HG03045 (cell line): ENCODE measurements at regions not wholly inside any gene's neighbourhood (a gene's known extent, or its start where the extent isn't known, plus 50 kb on each side); places are given as distances from the start of the nearest gene placed in this dataset.
"Not testable (repeated sequence)": the region's sequence is repeated elsewhere in the genome, so short reads cannot be mapped to it uniquely, and the experiment has no call there.

Source experiments
- ATAC-seq: cut with Tn5 transposase; IDR thresholded peaks from one replicate; pipeline ENCODE4 v1.9.1; 2021; ENCODE audit warnings: mild to moderate bottlenecking, moderate library complexity; ENCODE audit not compliant: unreplicated experiment

DNA sequence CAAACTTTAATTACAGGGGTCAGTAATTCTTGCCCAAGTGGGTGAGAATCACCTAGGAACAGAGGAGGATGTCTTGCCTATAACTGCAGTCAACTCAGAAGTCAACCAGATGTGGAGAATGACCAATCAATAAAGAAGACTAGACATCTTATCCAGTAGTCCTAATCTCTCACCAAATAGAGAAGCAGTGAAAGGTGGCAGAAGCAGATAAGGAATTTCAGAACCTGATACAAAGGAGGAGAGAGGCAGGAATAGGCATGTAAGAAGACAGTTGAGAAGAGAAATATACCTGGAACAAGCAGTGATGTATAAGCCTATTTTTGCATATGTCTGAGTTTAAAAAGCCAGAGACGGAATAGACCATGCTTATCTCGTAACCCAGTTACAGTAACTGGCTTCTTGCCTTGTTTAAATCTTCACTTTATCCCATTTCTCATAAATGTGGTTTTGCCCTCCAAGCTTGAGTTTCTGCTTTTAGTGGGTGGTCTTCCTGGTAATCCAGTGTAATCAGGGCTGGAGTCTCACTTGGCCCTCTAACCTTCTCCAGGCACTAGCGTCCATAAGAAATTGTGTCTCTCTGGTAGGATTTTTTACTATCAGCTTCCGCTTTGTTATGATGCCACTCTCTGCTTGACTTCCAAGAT lies 401.0 kb downstream of the SUCLG1 start:
- ATAC-seq, result no peak

DNA sequence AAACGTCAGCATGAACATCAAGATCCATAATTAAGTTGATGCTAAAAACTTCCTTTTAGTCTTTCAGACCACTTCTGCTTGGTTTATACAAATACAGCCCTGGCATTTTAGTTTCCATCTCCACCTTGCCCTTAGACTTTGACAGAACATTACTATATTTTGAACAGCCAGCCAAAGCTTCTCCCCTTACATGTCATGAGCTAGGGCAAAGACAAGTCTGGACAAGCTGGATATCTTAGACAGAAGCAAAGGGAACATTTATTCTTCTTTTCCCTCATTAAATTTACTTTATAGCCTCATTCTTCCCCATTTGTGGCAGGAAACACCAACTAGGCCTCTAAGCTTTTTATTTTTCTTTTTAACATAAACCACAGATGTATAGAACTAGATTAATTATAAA lies 403.3 kb downstream of the SUCLG1 start:
- no peak for ATAC-seq

DNA sequence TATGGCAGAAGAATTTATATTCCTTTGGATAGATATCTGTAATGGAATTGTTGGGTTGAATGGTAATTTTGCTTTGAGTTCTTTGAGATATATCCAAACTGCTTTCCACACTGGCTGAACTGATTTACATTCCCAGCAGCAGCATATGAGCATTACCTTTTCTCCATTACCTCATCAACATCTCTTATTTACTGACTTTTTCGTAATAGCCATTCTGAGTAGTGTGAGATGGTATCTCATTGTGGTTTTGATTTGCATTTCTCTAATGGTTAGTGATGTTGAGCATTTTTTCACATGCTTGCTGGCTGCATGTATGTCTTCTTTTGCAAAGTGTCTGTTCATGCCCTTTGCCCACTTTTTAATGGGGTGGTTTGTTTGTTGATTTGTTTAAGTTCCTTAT lies 404.5 kb downstream of the SUCLG1 start:
- not testable (repeated sequence) for ATAC-seq

DNA sequence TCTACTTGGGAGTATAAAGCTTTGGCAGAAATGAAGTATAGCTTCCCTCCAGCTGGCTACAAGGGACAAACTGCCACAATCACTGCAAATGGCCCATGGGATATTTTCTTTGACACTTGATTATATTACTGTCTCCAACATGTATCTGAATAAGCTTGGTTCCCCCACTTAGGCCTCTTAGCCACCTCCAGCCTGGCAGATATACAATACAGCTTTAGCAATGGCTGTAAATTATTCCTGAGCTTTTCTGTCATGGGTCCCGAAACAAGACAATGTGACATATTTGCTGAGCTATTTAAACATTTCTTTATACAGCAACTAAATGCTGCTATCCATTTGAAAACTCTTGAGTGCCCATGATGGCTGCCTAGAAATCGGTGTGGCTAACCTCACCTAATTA lies 406.2 kb downstream of the SUCLG1 start:
- no peak for ATAC-seq

DNA sequence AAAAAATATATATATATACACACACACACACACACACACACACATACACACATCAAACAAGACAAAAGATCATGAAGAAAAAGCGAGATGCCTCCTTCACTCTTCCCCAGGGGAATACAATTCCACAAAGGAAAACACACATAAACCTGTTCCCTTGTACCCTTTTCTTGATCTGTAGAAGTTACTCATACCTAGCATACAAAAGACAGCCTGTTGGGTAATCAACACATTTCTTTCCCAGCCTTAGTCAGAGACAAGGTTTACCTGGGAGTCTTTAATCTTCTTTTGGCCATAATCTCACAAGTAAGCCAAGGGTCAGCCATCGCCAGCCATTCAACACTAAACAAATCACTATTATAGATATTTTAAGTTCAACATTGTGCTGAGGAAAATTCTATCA lies 407.0 kb downstream of the SUCLG1 start:
- ATAC-seq, result no peak

DNA sequence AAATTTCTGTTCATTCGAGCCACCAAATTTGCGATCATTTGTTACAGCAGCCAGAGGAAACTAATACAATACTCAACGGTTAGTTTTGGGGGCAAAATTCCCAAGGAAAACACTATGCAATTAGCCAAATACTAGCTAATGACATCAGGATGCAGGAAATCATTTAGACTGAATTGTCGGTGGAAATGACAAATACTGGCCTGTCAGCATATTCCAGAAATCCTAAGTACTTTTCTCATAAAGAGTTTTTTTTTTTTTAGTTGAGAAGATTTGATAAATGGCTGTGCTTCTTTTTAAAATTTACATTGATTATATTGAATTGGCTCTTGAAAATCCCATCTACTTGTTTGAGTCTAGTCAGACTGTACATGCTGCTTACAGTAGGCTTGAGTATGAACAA lies 410.1 kb downstream of the SUCLG1 start:
- ATAC-seq, result no peak

DNA sequence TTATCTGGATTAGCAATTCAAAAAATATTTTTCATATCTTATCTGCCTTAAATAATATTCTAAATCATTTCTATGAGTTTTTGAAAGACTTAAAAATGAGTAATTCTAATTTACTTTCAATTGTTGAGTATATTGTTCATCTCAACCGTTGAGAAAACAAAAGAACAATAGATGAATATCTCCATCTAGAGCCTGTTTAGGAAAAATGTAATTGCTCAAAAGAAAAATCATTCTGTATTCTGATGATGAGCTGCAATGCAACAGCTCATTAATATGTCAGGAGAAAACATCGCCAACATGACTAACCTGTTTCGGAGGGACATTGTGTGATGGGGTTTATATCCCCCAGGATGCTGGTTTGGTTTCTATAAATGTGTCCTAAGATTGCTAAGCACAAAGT lies 417.6 kb downstream of the SUCLG1 start:
- no peak for ATAC-seq

DNA sequence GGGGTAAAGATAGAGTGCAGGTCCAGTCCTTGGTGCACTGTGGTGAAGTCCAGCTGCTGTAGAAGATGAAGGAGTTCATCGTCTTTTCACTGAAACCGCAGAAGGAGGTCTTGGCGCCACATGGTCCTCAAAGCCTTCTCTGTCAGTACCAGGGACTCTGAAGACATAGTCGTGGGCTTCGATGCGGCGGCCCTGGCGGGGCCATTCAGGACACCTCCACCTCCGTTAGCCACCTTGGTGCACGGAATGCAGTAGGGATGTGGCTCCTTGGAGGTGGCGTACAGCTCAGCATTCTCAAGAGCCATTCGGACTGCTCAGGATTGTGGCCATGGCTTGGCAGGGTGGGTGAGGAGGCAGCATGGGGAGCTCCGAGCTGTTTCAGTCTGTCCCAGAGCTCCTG lies 418.8 kb downstream of the SUCLG1 start:
- no peak for ATAC-seq

DNA sequence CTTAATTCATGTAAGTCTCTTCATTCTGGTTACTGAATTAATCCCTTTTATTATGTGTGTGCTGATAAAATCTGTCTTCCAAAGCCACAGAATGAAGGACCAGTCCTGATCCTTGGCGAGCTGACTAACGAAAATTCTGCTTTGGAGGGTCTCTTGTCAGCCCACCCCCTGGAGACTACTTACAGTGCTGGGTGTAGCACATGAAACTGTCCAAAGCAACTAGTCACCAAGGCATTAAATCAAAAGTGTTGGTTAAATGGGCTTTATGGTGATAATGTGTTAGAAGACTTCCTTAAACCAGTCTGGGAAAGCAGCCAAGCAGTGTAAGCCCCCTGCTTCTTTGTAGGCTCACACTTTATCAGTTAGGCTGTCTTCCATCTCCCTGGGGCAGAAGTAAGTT lies 420.2 kb downstream of the SUCLG1 start:
- ATAC-seq, result no peak

DNA sequence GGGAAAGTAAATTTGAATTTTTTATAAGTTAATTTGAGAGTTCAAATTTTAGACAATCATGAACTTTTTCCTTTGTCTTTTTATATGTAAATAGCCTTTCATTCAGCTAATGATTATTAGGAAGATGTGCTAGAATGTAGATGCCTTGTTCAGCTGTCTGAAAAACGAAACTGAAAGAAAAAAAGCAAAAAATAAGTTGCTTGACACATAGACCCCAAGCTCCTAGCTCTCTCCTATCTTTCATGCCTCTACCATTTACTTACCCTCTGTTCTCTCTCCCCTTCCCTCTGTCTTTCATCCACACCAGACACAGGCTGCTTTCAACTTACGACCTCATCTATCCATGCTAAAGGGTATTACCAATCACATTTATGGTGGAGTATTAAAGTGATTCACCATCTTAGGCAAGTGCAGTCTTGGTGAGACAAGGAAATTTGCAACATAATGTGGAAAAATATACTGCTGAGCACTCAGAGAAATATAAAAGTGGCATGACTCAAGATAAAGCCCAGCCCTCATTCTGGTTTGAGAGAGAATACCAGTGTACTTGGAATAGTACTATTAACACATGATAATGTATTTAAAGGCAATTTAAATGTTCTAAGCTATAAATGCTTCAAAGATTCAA lies 425.6 kb downstream of the SUCLG1 start:
- ATAC-seq, result no peak

DNA sequence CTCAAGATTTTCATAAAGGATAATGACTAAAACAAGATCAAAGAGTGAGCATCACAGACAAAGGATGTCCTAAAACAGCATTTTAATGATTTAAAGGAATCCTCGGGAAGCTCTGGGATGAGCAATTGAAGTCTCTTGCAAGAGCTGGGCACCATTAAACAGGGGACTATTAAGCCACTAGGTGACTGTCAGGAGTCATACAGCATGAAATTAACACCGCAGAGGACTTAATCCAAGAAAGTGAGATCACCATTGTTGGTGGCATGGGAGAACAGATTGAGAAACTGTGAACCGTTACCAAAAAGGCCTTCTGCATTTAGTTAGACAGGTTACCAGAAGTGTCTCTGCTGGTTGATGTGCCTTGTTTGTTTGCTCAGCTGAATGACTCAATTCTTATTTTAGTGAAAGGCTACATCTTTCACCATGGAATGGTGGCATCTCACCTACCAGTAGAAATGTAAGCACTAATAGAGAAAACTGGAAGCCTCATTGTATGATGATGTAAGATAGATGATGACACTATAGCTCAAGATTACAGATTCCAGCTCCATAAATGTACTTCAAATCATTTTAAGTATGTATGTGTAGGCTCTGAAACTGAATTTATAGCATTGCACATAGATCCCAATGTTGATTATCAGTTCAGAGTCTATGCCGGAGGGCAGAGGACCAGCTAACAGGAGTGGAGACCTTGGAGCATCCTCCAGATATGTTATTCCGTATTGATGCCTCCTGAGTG lies 427.6 kb downstream of the SUCLG1 start:
- ATAC-seq, result no peak

DNA sequence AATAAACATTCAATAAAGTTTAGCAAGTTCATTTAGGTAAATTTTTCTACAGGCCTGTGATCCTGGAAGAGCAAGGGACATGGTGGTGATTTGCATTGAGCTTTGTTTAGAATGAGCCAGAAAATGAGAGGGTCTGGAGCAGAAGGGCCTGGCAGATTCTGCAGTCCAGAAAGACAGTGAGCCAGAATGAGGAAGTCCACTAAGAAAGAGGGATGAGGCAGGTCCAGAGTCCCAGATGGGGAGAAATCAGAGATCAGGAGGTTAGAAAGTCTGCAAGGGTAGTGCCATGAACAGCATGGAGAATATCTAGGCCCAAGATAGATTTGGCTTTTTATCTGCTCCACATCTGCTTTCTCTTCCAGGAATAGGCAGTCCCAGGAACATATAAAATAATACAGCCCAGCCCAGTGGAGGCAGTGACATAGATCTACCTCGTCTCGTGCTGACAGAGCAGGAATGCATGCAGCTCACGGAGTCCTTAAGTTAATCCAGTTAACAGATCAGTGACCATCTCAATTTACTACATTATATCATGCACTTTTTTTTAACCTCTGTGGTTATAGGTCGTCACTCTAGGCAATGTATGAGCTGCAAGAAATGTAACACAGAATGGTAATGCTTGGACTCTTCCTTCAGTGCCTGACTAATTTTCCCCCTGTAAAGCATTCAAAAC lies 429.0 kb downstream of the SUCLG1 start:
- no peak for ATAC-seq

DNA sequence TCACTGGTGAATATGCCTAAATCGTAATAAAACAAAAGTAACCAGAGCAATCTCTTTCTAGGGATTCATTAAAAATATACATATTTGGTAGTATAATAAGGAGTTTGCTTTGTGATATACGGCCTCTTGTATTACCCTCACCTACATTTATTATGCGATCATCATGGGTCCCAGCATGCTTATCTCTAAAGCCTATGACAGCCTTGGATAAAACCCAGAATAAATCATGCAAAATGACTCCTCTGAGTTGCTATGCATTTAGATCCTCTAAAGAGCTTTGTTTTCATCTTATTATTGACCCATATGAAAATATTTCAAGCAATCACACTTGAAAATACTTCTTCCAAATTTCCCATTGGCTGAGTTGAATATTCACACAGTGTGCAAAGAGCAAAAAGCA lies 432.3 kb downstream of the SUCLG1 start:
- no peak for ATAC-seq

DNA sequence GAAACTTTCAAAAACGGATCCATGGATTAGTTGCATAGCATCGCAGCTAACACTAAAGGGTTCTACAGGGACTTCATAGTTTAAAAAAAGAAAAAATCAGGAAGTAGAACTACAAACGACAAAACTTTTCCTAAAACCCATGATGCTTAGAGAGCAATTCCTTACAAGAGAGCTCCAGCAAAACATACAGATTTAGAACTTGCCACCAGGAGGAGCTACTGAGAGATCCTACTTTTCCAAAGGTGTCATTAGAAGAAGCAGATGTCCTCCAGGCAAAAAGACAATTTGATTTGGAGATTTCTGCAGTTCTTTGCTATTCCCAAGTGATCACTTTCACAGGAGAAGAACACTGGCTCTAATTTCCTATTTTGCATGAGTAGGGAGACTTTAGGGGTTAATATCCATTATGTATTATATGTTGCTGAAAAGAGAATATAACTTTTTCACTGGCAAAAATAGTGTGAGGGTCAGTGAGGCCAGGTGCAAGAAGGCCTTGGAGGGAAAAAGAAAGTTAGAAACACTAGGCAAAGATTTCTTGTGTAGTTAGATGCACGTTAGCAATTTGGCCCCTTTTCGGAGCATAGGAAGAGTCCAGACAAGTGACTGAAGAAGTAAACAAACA lies 436.2 kb downstream of the SUCLG1 start:
- ATAC-seq, result no peak

DNA sequence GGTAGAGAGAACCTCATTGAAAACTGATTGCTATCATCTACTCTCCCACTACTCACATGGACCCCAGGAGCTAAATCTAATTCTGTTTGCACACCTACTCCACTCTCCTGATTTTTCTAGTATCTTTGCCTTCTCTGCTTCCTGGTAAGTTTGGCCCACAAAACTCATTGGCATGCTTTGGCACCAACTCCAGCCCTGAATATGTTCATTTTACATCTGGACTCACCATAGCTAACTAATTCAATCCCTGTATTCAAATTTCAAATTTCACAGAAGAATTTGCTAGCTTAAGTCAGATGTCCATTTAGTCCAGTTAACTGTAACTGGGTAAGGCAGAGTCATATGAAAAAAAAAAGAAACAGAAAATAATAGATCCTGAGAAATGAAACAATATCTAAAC lies 442.1 kb downstream of the SUCLG1 start:
- no peak for ATAC-seq

DNA sequence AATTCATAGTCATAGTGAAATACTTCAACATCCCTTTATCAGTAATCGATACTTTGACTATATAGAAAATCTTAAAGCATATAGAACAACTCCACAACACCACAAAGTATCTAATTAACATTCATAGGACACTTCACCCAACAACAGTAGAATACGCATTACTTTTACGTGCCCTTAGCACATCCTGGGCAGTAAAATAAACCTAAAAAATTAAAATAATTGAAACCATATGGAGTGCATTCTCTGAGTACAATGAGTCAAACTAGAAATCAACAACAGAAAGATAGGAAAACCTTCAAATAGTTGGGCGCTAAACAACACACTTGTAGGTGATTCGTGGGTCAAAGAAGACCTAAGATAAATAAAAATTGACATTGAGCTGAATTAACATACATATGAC lies 442.9 kb downstream of the SUCLG1 start:
- no peak for ATAC-seq

DNA sequence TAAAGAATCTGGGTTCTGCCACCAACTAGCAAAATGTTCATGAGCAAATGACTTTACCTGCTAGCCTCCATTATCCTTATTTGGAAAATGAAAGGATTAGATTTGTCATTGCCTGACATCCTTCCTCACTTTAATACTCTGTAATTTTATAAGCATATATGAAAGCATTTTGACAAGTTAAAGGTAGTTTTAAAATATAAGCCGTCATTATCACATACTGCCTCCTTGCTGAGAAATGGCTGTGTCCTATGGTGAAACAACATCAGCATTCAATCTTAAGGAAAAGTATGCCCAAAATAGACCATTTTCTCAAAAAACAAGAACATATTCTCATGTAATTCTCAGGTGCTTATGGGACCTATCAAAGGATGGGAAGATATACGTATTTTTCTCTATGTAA lies 461.2 kb downstream of the SUCLG1 start:
- no peak for ATAC-seq

DNA sequence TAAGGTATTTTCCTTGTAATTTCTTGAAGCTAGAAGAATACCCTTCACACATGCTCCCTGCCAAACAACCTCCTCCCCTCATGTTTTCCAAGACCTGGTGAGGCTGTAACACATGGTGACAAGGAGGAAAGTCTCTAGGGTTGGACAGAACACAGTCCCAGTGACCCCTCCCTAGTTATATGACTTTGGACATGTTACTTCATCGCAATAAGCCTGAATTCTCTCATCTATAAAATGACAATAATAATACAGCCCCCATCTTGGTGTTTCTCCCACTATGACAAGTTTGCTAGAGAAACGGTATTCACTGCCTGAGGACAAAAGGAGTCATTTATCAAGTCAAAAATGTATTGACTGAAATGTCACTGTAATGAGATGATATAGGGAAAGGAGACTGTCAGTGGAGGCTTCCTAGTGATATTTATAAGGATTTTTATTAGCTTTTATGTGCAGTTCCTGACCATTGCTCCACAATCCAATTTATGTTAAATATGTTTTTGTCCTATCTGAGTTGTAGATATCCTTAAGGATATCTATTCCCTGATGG lies 464.4 kb downstream of the SUCLG1 start:
- ATAC-seq, result no peak

DNA sequence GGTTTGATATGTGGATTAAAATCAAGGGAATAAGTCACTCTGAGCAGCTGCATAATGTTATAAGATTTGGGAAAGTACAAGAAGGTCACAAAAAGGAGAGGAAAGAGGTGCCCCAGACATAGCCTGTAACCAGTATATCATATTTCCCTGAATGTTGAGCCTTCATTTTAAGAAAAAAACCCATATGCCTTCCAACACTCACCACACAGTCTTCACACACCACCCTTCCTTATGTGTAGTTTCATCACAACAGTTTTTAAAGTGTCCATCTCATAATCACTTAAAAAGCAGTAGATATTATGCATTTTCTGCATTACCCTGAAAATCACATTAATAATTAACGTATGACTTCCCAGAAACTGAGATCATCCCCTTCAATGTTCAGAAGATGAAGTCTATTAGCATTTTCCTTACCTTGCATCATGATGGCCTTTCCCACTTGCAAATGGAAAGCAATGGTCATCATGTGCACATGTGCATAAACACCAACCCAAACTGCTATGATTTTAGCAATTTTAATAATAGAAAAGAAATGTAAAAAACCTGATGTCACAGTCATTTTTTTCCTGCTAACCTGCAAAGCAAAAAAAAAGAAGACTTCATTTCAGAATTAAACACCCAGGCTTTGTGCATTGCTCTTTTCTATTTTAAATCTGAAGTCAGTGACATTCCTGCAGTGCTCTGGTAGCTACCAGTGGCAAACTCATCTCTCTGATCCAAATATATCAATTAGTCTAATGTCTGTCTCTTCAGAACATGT lies 465.0 kb downstream of the SUCLG1 start:
- ATAC-seq, result no peak

DNA sequence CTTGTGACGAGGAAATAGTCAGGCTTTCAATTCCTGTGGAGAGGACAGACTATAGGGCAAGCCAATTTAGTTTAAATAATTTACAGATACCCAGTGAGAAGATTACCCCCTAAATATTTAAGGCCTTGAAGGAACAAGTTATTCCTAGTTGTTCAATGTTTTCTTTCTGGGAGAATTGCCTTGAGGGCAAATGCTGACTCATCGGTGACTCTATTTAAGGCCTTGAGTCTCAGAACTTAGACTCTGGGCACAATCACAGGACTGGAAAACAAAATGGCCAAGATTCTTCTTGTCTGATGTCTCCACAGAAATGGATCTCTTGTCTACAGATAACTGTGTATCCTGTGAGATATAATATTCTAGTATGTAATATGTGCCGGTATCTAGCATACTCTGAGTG lies 467.1 kb downstream of the SUCLG1 start:
- no peak for ATAC-seq
